H1 (cell line): ENCODE measurements at regions not wholly inside any gene's neighbourhood (a gene's known extent, or its start where the extent isn't known, plus 50 kb on each side); places are given as distances from the start of the nearest gene placed in this dataset.

Experiments used
- CTCF ChIA-PET: fragments of 300-600 bp; sonication (Branson Sonifier 250); formaldehyde crosslinking; loops from one replicate; lab custom pipeline; 2021; ENCODE audit not compliant: partially characterized antibody; lab: Charles Lee
- POLR2A ChIA-PET: fragments of 300-600 bp; sonication (Branson Sonifier 250); formaldehyde crosslinking; loops from one replicate; lab custom pipeline; 2021; ENCODE audit warnings: inconsistent platforms; ENCODE audit not compliant: partially characterized antibody; lab: Charles Lee
- DNase-seq, 2 experiments: peaks; one replicate each; pipeline versions ENCODE4 v3.0.0 to v3.0.0-alpha.2; 2010 to 2022; ENCODE audit warnings: low spot score in 2 of 2, low read depth in 1 of 2, mixed read lengths in 1 of 2
- FAIRE-seq: peaks from 2 replicates; lab custom pipeline; 2011; peaks lifted over from hg19 to GRCh38; lab: Jason Lieb, UNC
- H2AFZ ChIP-seq: 2 replicates; pipeline ENCODE4 v1.8.1; 2012; ENCODE audit warnings: low read length, inconsistent platforms
- H2AK5ac ChIP-seq: 2 replicates; pipeline ENCODE4 v1.6.1; 2013; ENCODE audit warnings: low read depth, low read length
- H2BK120ac ChIP-seq: replicated peaks from 2 replicates; pipeline ENCODE3; 2013; ENCODE audit warnings: low read depth, low read length, inconsistent platforms
- H2BK12ac ChIP-seq: 2 replicates; pipeline ENCODE4 v1.6.1; 2013; ENCODE audit warnings: low read depth, low read length
- H2BK15ac ChIP-seq: 2 replicates; pipeline ENCODE4 v1.6.1; 2013; ENCODE audit warnings: low read length
- H2BK20ac ChIP-seq: 2 replicates; pipeline ENCODE4 v1.6.1; 2013; ENCODE audit warnings: low read length
- H2BK5ac ChIP-seq: 2 replicates; pipeline ENCODE4 v1.6.1; 2013; ENCODE audit warnings: low read depth, low read length
- H3K14ac ChIP-seq: 2 replicates; pipeline ENCODE4 v1.6.1; 2013; ENCODE audit warnings: inconsistent platforms; ENCODE audit not compliant: insufficient read length
- H3K18ac ChIP-seq: 2 replicates; pipeline ENCODE4 v1.6.1; 2013; ENCODE audit warnings: low read length; ENCODE audit errors: extremely low read depth
- H3K23ac ChIP-seq: 2 replicates; pipeline ENCODE4 v1.6.1; 2013; ENCODE audit warnings: inconsistent platforms; ENCODE audit not compliant: insufficient read length
- H3K23me2 ChIP-seq: 2 replicates; pipeline ENCODE4 v1.6.1; 2013; ENCODE audit warnings: low read depth, low read length
- H3K27ac ChIP-seq: 2 replicates; pipeline ENCODE4 v1.6.1; 2011; ENCODE audit warnings: low read depth, low read length, inconsistent platforms
- H3K27me3 ChIP-seq, 4 experiments: replicated peaks in 1 of 4; 1 replicate in 1 of 4; 2 replicates in 3 of 4; pipeline versions ENCODE4 v1.6.1 to v1.8.1; 2011 to 2013; ENCODE audit warnings: low read length in 3 of 4, mild to moderate bottlenecking in 3 of 4, inconsistent platforms in 2 of 4, mixed read lengths in 2 of 4, moderate library complexity in 1 of 4; ENCODE audit not compliant: control insufficient read depth in 3 of 4, insufficient read depth in 3 of 4; ENCODE audit errors: extremely low read depth in 1 of 4
- H3K36me3 ChIP-seq, 4 experiments: 2 replicates each; pipeline versions ENCODE4 v1.6.1 to v1.8.1; 2011 to 2013; ENCODE audit warnings: mild to moderate bottlenecking in 4 of 4, low read length in 3 of 4, moderate library complexity in 2 of 4, control low read depth in 1 of 4, inconsistent platforms in 1 of 4; ENCODE audit not compliant: insufficient read depth in 4 of 4, control insufficient read depth in 2 of 4
- H3K4ac ChIP-seq: replicated peaks from 2 replicates; pipeline ENCODE3; 2013; ENCODE audit warnings: low read length, low read depth, mixed read lengths, inconsistent platforms; ENCODE audit not compliant: insufficient read length
- H3K4me1 ChIP-seq, 4 experiments: replicated peaks in 1 of 4; 1 replicate in 1 of 4; 2 replicates in 3 of 4; pipeline versions ENCODE4 v1.6.1 to v1.8.1; 2011 to 2013; ENCODE audit warnings: low read length in 3 of 4, inconsistent platforms in 2 of 4, mixed read lengths in 1 of 4; ENCODE audit not compliant: insufficient read depth in 4 of 4, control insufficient read depth in 3 of 4
- H3K4me2 ChIP-seq, 2 experiments: 2 replicates each; pipeline versions ENCODE4 v1.6.1 to v1.8.1; 2011 to 2013; ENCODE audit warnings: low read depth in 2 of 2, low read length in 2 of 2, control low read depth in 1 of 2, inconsistent platforms in 1 of 2, mild to moderate bottlenecking in 1 of 2; ENCODE audit not compliant: insufficient read depth in 1 of 2
- H3K4me3 ChIP-seq, 4 experiments: fragments of 200-600, 300-600 bp in 1 of 4; sonication (generic), shearing (Covaris generic), sonication (Bioruptor Twin) in 1 of 4; 2 replicates each; pipeline versions ENCODE4 v1.5.1 to v1.8.1; 2011 to 2016; ENCODE audit warnings: low read length in 4 of 4, low read depth in 3 of 4, control low read depth in 2 of 4, inconsistent platforms in 2 of 4, mild to moderate bottlenecking in 2 of 4, mixed read lengths in 1 of 4, moderate library complexity in 1 of 4; ENCODE audit not compliant: insufficient read depth in 2 of 4; ENCODE audit errors: extremely low read depth in 1 of 4
- H3K56ac ChIP-seq: replicated peaks from 2 replicates; pipeline ENCODE3; 2013; ENCODE audit warnings: low read depth, mild to moderate bottlenecking, mixed read lengths, low read length, inconsistent platforms; ENCODE audit not compliant: insufficient read length
- H3K79me1 ChIP-seq: 2 replicates; pipeline ENCODE4 v1.6.1; 2013; ENCODE audit warnings: low read depth, low read length, control low read depth
- H3K79me2 ChIP-seq, 2 experiments: 2 replicates each; pipeline versions ENCODE4 v1.6.1 to v1.8.1; 2012 to 2013; ENCODE audit warnings: low read length in 2 of 2, mild to moderate bottlenecking in 2 of 2, inconsistent platforms in 1 of 2; ENCODE audit not compliant: insufficient read depth in 2 of 2, control insufficient read depth in 1 of 2
- H3K9ac ChIP-seq, 4 experiments: replicated peaks in 1 of 4; 1 replicate in 1 of 4; 2 replicates in 3 of 4; pipeline versions ENCODE4 v1.6.1 to v1.8.1; 2011 to 2013; ENCODE audit warnings: low read depth in 3 of 4, low read length in 3 of 4, control low read depth in 2 of 4, mild to moderate bottlenecking in 2 of 4, moderate library complexity in 2 of 4, inconsistent platforms in 1 of 4; ENCODE audit errors: extremely low read depth in 1 of 4
- H3K9me3 ChIP-seq, 2 experiments: 2 replicates each; pipeline versions ENCODE4 v1.6.1 to v1.8.1; 2012 to 2013; ENCODE audit warnings: mild to moderate bottlenecking in 2 of 2, moderate library complexity in 2 of 2, control low read depth in 1 of 2, inconsistent platforms in 1 of 2, low read depth in 1 of 2, low read length in 1 of 2, mixed read lengths in 1 of 2; ENCODE audit not compliant: insufficient read depth in 2 of 2
- H4K20me1 ChIP-seq, 2 experiments: replicated peaks in 1 of 2; 2 replicates each; pipeline versions ENCODE3 to v1.8.1; 2011 to 2013; ENCODE audit warnings: inconsistent platforms in 2 of 2, low read length in 2 of 2, mild to moderate bottlenecking in 1 of 2; ENCODE audit not compliant: insufficient read depth in 2 of 2, control insufficient read depth in 1 of 2
- H4K5ac ChIP-seq: 2 replicates; pipeline ENCODE4 v1.6.1; 2013; ENCODE audit warnings: low read length, low read depth, mixed read lengths, inconsistent platforms; ENCODE audit not compliant: insufficient read length
- H4K8ac ChIP-seq: 2 replicates; pipeline ENCODE4 v1.8.0; 2013; ENCODE audit warnings: mild to moderate bottlenecking, moderate library complexity, low read length, inconsistent platforms; ENCODE audit not compliant: insufficient read depth; ENCODE audit errors: extremely low read depth
- H4K91ac ChIP-seq: replicated peaks from 2 replicates; pipeline ENCODE3; 2013; ENCODE audit warnings: low read length, mixed read lengths, inconsistent platforms; ENCODE audit not compliant: insufficient read length
- CHD2 ChIP-seq: IDR thresholded peaks from 2 replicates; pipeline ENCODE4 v1.6.1; 2012; ENCODE audit warnings: low read length, improper control_type of control experiment
- EP300 ChIP-seq, 2 experiments: IDR thresholded peaks; 1 replicate in 1 of 2; 2 replicates in 1 of 2; pipeline ENCODE4 v1.6.1; 2011 to 2012; ENCODE audit warnings: low read depth in 2 of 2, low read length in 2 of 2, mild to moderate bottlenecking in 2 of 2, borderline replicate concordance in 1 of 2, inconsistent platforms in 1 of 2, moderate library complexity in 1 of 2
- MAX ChIP-seq: IDR thresholded peaks from 2 replicates; pipeline ENCODE4 v1.6.1; 2012; ENCODE audit warnings: inconsistent platforms
- RAD21 ChIP-seq, 2 experiments: IDR thresholded peaks in 1 of 2; conservative IDR thresholded peaks in 1 of 2; 2 replicates each; pipeline ENCODE4 v1.6.1; 2011; ENCODE audit warnings: low read depth in 2 of 2, low read length in 2 of 2, improper control_type of control experiment in 1 of 2, inconsistent platforms in 1 of 2, mild to moderate bottlenecking in 1 of 2, moderate library complexity in 1 of 2
- SUZ12 ChIP-seq: fragments of 200-600 bp; sonication (generic); IDR thresholded peaks from 2 replicates; pipeline ENCODE4 v1.6.1; 2012; ENCODE audit warnings: mild to moderate bottlenecking, inconsistent platforms, low read length, moderate library complexity, mixed read lengths
- TAF1 ChIP-seq: IDR thresholded peaks from 2 replicates; pipeline ENCODE4 v1.6.1; 2011; ENCODE audit warnings: mild to moderate bottlenecking, low read depth, low read length
- WGBS, 2 experiments: shearing (Covaris generic) in 1 of 2; methylation state at CpG; one replicate each; pipeline versions ENCODE4 v1.1.6 to v1.1.7; 2013 to 2015; ENCODE audit warnings: low lambda C conversion rate in 2 of 2, mixed read lengths in 2 of 2, inconsistent platforms in 1 of 2, low coverage in 1 of 2, missing lambda C conversion rate in 1 of 2; ENCODE audit not compliant: insufficient replicate concordance in 2 of 2, insufficient coverage in 1 of 2, insufficient read length in 1 of 2; ENCODE audit errors: extremely low coverage in 1 of 2, missing lambda C conversion rate in 1 of 2; 5-methylcytosine and 5-hydroxymethylcytosine counted together

- no peak overlapping the region for H3K18ac ChIP-seq
- no peak overlapping the region for H3K4me3 ChIP-seq
- H2AK5ac ChIP-seq: no peak overlapping the region
- H3K23me2 ChIP-seq: no peaks in the 10 kb centered on the region
- ChIA-PET POLR2A (no interaction called here), CTCF (interaction anchor here (1.0 to 1.3 kb wide), 2 partner anchors 9 to 11 kb away, joined by 3 read pairs; no protein-coding TSS in a partner anchor)
- H3K79me1 ChIP-seq: no peaks in the 10 kb centered on the region
- FAIRE-seq (no peak), DNase-seq (no peak)
- no peak overlapping the region for H2BK15ac ChIP-seq
- H3K9ac ChIP-seq: no peak overlapping the region
- no peaks in the 10 kb centered on the region for H3K9me3 ChIP-seq
- no peak overlapping the region for H2BK120ac ChIP-seq
- H3K4ac ChIP-seq: no peak overlapping the region
- no peak overlapping the region for H3K56ac ChIP-seq
- H3K4me2 ChIP-seq: no peak overlapping the region
- TF ChIP-seq SUZ12 (no peak), MAX (no peak), TAF1 (no peak), RAD21 (IDR thresholded peaks at IDR 0.05 in 1 of 2, conservative IDR thresholded peaks at IDR 0.05 in 1 of 2; ENCODE audit: low read depth in 2 of 2, low read length in 2 of 2) (peak in 1 of 2 experiments; percentile 19; a peak in 1 of 4 replicates), CHD2 (no peak), EP300 (IDR thresholded peaks at IDR 0.05; ENCODE audit: borderline replicate concordance in 1 of 2, low read depth in 2 of 2, low read length in 2 of 2) (no peak)
- H4K91ac ChIP-seq: no peak overlapping the region
- H2BK12ac ChIP-seq: no peak overlapping the region
- no peaks in the 10 kb centered on the region for H4K20me1 ChIP-seq
- no peaks in the 10 kb centered on the region for H3K36me3 ChIP-seq
- H3K27ac ChIP-seq: no peak overlapping the region
- H2BK20ac ChIP-seq: no peak overlapping the region
- no peak overlapping the region for H3K14ac ChIP-seq
- H4K8ac ChIP-seq: no peak overlapping the region
- H3K79me2 ChIP-seq: no peaks in the 10 kb centered on the region
- H4K5ac ChIP-seq: no peak overlapping the region
- H2BK5ac ChIP-seq: no peak overlapping the region
- no peak overlapping the region for H2AFZ ChIP-seq
- no peaks in the 10 kb centered on the region for H3K27me3 ChIP-seq
- no peak overlapping the region for H3K23ac ChIP-seq
- no peaks in the 10 kb centered on the region; a peak in 1 of 7 replicates for H3K4me1 ChIP-seq
- WGBS, 2 experiments: 83% methylated on average over 4 of the region's 4 CpGs; no CpG with 5 or more reads in 1 of the 2 experiments
Observed at GRCh38 chr11:91730620-91731019, 494.0 kb upstream of the FAT3 start.
